ENCODE measurements at regions not wholly inside any gene's neighbourhood (a gene's known extent, or its start where the extent isn't known, plus 50 kb on each side); places are given as distances from the start of the nearest gene placed in this dataset.

DNA sequence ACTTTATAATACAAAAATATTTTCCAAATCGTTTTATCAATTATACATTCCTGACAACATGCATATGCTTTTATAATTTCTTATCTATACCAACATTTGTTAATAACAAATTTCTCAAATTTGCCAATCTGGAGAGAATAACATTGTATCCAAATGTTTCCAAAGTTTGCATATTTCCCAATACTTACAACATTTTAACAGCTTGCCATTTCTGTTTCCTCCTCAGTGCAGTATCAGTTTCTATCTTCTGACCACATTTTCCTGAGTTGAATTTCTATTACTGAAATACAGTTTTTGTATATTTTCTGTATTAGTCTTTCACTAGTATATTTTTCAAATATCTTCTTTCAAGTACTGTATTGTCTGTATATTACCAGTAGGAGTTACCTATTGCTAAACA is 1594.3 kb downstream of the PLA2G4A start:
- H3K36me3 ChIP-seq: no peaks in the 10 kb centered on the region

DNA sequence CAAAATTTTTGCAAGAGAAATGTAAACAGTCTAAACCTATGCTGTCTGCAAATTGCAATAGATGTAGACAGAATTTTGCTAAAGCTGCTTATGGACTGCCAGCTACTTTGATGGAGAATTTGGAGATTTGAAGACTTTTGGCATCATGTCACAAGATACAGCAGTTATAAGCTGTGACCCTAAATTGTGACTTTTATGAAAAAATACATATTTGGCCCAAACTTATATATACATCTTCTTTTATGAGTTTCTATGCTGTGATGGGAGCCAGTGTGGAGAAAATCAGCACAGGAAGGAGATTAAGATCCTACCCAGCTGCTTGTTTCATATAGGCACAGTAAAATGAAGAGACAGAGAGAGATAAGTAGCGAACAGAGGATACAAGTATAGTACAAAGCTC is 1595.4 kb downstream of the PLA2G4A start:
- Histone ChIP-seq H3K4me1 (no peaks in the 10 kb centered on the region), H3K27ac (no peak overlapping the region), H3K36me3 (no peaks in the 10 kb centered on the region), H3K4me3 (no peak overlapping the region), H3K27me3 (replicated peaks in 1 of 7) (no peaks in the 10 kb centered on the region), H3K9me3 (peaks cover 0 to 5% (median 0%) of the 10 kb centered on the region in 8 donors)
- no peak for DNase-seq
- no peak for TF ChIP-seq CTCF (IDR thresholded peaks at IDR 0.05 in 8 of 11, conservative IDR thresholded peaks at IDR 0.05 in 3 of 11)
- intact Hi-C loops (cut with DNase I; ENCODE audit: low total_unique reads): no loop called here
- WGBS, 5 donors: 72 to 83% (median 80%) methylated on average over 1 of the region's 1 CpG

More for the DNA sequence above, 1594.3 kb downstream of the PLA2G4A start:
- WGBS, 5 donors: 35 to 73% (median 42%) methylated on average over 1 of the region's 1 CpG
- Histone ChIP-seq H3K27ac (no peak overlapping the region), H3K9me3 (peaks cover 0 to 5% (median 0%) of the 10 kb centered on the region in 8 donors), H3K4me1 (no peaks in the 10 kb centered on the region), H3K27me3 (replicated peaks in 1 of 7) (no peaks in the 10 kb centered on the region), H3K4me3 (no peak overlapping the region)
- DNase-seq: no peak
- intact Hi-C loops (cut with DNase I; ENCODE audit: low total_unique reads): no loop called here
- TF ChIP-seq POLR2AphosphoS5 (IDR thresholded peaks at IDR 0.05): no peak

DNA sequence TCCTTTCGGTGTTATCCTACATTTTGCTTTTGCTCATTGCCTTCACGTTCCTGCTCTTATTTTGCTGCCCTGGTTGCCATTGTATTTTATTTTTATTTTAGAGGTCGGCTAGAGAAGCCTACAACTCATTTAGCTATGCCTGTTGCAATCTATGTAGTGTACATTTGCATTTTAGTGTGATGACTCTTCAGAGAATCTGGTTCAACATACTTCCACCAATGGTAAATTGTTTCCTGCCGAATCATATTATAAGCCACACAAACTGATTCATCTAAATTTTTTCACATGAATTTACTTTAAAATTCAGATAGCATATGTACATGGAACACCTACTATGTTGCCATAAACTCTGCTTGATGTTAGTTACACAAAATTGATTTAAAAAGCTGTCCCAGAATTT is 1596.9 kb downstream of the PLA2G4A start:
- no peak overlapping the region for H3K27ac ChIP-seq
- TF ChIP-seq POLR2A (IDR thresholded peaks at IDR 0.05): no peak
- TF ChIP-seq CTCF (IDR thresholded peaks at IDR 0.05 in 8 of 11, conservative IDR thresholded peaks at IDR 0.05 in 3 of 11): no peak
- TF ChIP-seq POLR2AphosphoS5 (IDR thresholded peaks at IDR 0.05): no peak
- intact Hi-C loops (cut with DNase I; ENCODE audit: low total_unique reads): no loop called here
- H3K27me3 ChIP-seq (replicated peaks in 1 of 7): no peaks in the 10 kb centered on the region
- no peak for DNase-seq
- H3K9me3 ChIP-seq: peaks cover 0 to 2% (median 0%) of the 10 kb centered on the region in 8 donors
- no peak overlapping the region for H3K4me3 ChIP-seq
- no peaks in the 10 kb centered on the region for H3K4me1 ChIP-seq
- WGBS, 5 donors: 57 to 78% (median 73%) methylated on average over 4 of the region's 4 CpGs
- H3K36me3 ChIP-seq: no peaks in the 10 kb centered on the region

DNA sequence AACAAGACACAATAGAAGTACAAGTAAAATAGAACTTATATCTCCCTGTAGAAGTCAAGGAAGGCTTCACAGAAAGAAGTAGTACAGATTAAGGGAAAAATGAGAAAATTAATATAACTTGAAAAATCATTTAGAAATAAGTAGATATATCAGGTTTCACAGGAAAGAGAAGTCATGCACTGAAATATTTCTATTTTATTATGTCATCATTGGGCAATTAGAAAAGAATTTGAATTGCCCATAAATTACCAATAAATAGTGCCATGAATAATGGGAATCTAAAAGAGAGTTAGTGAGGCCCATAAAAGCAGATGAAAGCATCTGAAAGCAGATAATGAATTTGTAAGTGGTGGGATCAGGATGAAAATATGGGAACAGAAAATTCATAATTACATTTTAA is 1597.8 kb downstream of the PLA2G4A start:
- TF ChIP-seq POLR2AphosphoS5 (IDR thresholded peaks at IDR 0.05) (no peak), POLR2A (IDR thresholded peaks at IDR 0.05) (no peak), CTCF (IDR thresholded peaks at IDR 0.05 in 8 of 11, conservative IDR thresholded peaks at IDR 0.05 in 3 of 11) (no peak)
- Histone ChIP-seq H3K4me1 (no peaks in the 10 kb centered on the region), H3K9me3 (no peaks in the 10 kb centered on the region), H3K27ac (no peak overlapping the region), H3K36me3 (no peaks in the 10 kb centered on the region), H3K27me3 (replicated peaks in 1 of 7) (no peaks in the 10 kb centered on the region), H3K4me3 (no peak overlapping the region)
- intact Hi-C loops (cut with DNase I; ENCODE audit: low total_unique reads): no loop called here
- no peak for DNase-seq

DNA sequence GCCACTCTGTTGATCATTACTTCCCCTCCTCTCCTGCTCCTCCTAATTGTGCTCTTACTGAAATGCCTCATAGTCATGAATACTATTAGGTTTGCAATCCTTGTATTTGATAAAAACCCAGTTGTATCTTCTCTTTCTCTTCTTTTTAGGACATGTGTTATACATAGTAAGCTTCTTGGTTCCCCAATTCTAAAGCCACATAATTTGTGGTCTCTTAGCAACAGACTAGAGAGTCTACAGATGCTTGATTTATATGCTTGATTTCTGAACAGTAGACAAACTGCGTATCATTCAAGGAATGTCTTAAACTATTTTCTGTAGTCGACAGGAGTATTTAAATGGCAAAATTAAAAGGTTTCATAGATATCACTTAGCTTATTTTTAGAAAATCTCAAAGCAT is 1598.9 kb downstream of the PLA2G4A start:
- H3K27me3 ChIP-seq (replicated peaks in 1 of 7): no peaks in the 10 kb centered on the region
- 30 to 62% (median 42%) methylated on average over 2 of the region's 2 CpGs for WGBS, 5 donors
- no peaks in the 10 kb centered on the region for H3K4me1 ChIP-seq
- no peaks in the 10 kb centered on the region for H3K36me3 ChIP-seq
- no peaks in the 10 kb centered on the region for H3K9me3 ChIP-seq
- no peak overlapping the region for H3K4me3 ChIP-seq
- intact Hi-C loops (cut with DNase I; ENCODE audit: low total_unique reads): no loop called here
- no peak for TF ChIP-seq POLR2AphosphoS5 (IDR thresholded peaks at IDR 0.05)
- TF ChIP-seq POLR2A (IDR thresholded peaks at IDR 0.05): no peak
- TF ChIP-seq CTCF (IDR thresholded peaks at IDR 0.05 in 8 of 11, conservative IDR thresholded peaks at IDR 0.05 in 3 of 11): no peak
- no peak overlapping the region for H3K27ac ChIP-seq
- DNase-seq: no peak
